Vagina (tissue), 2 donors: ENCODE measurements at regions not wholly inside any gene's neighbourhood (a gene's known extent, or its start where the extent isn't known, plus 50 kb on each side); places are given as distances from the start of the nearest gene placed in this dataset.

Experiments
- DNase-seq, 2 donors: peaks; one replicate each; pipeline ENCODE4 v3.0.0-alpha.2; 2017; ENCODE audit errors: extremely low spot score in 2 of 2
- H3K27ac ChIP-seq: fragments of 200-600 bp; sonication (generic); one replicate; pipeline ENCODE4 v1.5.1; 2019
- H3K27me3 ChIP-seq: fragments of 200-600 bp; sonication (generic); one replicate; pipeline ENCODE4 v1.5.1; 2019
- H3K36me3 ChIP-seq, 2 donors: fragments of 200-600 bp; sonication (generic); one replicate each; pipeline ENCODE4 v1.5.1; 2017 to 2019
- H3K4me1 ChIP-seq: fragments of 200-600 bp; sonication (generic); one replicate; pipeline ENCODE4 v1.5.1; 2019
- H3K4me3 ChIP-seq, 2 donors: fragments of 200-600 bp; sonication (generic); 1 replicate in 1 of 2; 2 replicates in 1 of 2; pipeline ENCODE4 v1.5.1; 2016 to 2019
- H3K9me3 ChIP-seq: fragments of 200-600 bp; sonication (generic); one replicate; pipeline ENCODE4 v1.5.1; 2019
- POLR2A ChIP-seq, 2 donors: fragments of 450-650 bp; IDR thresholded peaks; one replicate each; pipeline ENCODE4 v1.6.1; 2017; ENCODE audit warnings: antibody characterized with exemption in 2 of 2, mild to moderate bottlenecking in 2 of 2, moderate library complexity in 2 of 2
- POLR2AphosphoS5 ChIP-seq, 2 donors: sonication (generic); formaldehyde crosslinking; IDR thresholded peaks; one replicate each; pipeline ENCODE4 v1.9.0; 2017; ENCODE audit warnings: antibody characterized with exemption in 2 of 2, mild to moderate bottlenecking in 2 of 2, low read depth in 1 of 2; ENCODE audit not compliant: insufficient read depth in 1 of 2
- intact Hi-C: fragments of 100-400 bp; cut with DNase I; formaldehyde crosslinking; loops from one replicate; pipeline ENCODE4 v1.15.1; 2023
- TF ChIP-seq, protein P1 (sequence below), 3 experiments: fragments of 450-650 bp in 2 of 3; fragments of 200-600 bp in 1 of 3; sonication (generic) in 1 of 3; IDR thresholded peaks; one replicate each; pipeline ENCODE4 v1.5.1; 2017 to 2019; ENCODE audit warnings: antibody characterized with exemption in 3 of 3, mild to moderate bottlenecking in 2 of 3, moderate library complexity in 2 of 3

DNA sequence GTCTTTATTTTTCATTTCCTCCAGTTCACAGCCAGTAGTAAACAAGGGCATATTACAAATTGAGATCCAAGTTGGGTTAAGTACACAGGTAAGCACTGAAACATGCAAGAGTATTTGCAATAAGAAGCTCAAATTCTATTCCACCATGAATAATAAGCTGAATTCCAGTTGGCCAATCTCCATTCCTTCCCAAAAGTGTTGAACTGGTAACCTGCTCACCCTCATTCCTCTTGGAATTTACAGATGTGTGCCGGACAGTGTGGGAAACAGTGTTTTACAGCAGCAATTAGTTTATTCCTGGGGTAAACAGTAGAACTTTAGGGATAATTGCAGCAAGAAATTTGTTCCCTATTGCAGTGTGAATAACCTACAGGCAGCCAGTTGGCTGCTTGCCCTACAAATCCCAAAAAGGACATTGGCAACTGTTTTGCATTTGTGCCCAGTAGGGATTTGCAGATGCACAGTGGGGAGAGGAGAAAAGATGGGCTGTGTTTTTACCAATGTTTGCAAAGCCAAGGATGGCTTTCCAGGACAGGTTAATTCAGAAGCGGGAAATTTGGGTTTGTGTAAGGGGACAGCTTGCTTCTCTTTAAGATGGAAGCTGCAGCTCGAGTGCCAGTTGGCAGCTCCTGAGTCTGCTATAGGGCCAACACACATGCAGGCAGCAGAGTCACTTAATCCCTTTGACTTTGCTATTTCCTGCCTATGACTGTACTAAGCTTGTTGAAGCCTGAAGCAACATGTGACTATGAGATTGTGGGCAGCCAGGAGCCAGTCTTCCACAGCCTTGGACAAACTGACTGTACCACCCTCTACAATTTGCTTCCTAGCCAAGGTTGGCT, 318.9 kb downstream of the MAP2K6 start:
- H3K27me3 ChIP-seq: no peaks in the 10 kb centered on the region
- H3K4me3 ChIP-seq: no peak overlapping the region
- DNase-seq: no peak
- H3K36me3 ChIP-seq: no peaks in the 10 kb centered on the region
- H3K9me3 ChIP-seq: no peaks in the 10 kb centered on the region
- intact Hi-C loops: no loop called here
- TF ChIP-seq POLR2A (IDR thresholded peaks at IDR 0.05) (no peak), POLR2AphosphoS5 (IDR thresholded peaks at IDR 0.05; ENCODE audit: insufficient read depth in 1 of 2, low read depth in 1 of 2) (peak in 1 of 2 donors; percentile 75)
- H3K4me1 ChIP-seq: peaks cover 13% of the 10 kb centered on the region
- H3K27ac ChIP-seq: no peak overlapping the region

DNA sequence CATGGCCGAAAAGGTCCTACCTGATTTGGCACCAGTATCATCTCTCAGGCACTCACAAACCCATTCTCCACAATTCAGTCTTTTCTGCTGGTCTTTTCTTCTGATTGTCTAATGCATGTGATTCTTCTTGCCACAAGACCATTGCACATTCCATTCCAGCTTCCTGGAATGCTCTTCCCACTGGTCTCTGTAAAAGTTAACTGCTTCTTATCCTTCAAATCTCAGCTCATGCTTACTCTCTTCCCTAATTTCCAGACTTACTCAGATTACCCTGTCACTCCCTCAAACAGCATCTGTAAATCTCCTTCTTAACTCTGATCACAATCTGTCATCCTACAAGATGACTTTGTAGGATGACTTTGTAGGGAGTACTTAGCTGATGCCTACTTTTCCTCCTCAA, 320.2 kb downstream of the MAP2K6 start:
- Histone ChIP-seq H3K36me3 (no peaks in the 10 kb centered on the region), H3K4me1 (peaks cover 13% of the 10 kb centered on the region), H3K4me3 (no peak overlapping the region), H3K27ac (no peak overlapping the region), H3K27me3 (no peaks in the 10 kb centered on the region), H3K9me3 (no peaks in the 10 kb centered on the region)
- no peak for DNase-seq
- no peak for TF ChIP-seq POLR2AphosphoS5 (IDR thresholded peaks at IDR 0.05; ENCODE audit: insufficient read depth in 1 of 2, low read depth in 1 of 2)
- TF ChIP-seq POLR2A (IDR thresholded peaks at IDR 0.05): no peak
- TF ChIP-seq, protein P1, sequence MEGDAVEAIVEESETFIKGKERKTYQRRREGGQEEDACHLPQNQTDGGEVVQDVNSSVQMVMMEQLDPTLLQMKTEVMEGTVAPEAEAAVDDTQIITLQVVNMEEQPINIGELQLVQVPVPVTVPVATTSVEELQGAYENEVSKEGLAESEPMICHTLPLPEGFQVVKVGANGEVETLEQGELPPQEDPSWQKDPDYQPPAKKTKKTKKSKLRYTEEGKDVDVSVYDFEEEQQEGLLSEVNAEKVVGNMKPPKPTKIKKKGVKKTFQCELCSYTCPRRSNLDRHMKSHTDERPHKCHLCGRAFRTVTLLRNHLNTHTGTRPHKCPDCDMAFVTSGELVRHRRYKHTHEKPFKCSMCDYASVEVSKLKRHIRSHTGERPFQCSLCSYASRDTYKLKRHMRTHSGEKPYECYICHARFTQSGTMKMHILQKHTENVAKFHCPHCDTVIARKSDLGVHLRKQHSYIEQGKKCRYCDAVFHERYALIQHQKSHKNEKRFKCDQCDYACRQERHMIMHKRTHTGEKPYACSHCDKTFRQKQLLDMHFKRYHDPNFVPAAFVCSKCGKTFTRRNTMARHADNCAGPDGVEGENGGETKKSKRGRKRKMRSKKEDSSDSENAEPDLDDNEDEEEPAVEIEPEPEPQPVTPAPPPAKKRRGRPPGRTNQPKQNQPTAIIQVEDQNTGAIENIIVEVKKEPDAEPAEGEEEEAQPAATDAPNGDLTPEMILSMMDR (IDR thresholded peaks at IDR 0.05): no peak
- intact Hi-C loops: no loop called here

DNA sequence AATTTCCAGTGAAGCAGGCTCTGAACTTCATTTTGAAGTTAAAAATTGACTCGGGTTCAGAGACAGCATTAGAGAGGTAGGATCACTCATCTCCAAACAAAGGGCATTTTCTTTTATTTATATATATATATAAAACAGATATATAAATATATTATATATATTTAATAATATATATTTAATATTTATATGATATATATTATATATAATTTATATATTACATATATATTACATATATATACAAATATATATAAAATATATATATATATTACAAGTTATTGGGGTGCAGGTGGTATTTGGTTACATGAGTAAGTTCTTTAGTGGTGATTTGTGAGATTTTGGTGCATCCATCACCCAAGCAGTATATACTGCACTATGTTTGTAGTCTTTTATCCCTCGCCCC, 320.8 kb downstream of the MAP2K6 start:
- H3K4me3 ChIP-seq: no peak overlapping the region
- no peaks in the 10 kb centered on the region for H3K9me3 ChIP-seq
- no peaks in the 10 kb centered on the region for H3K36me3 ChIP-seq
- intact Hi-C loops: no loop called here
- H3K4me1 ChIP-seq: peaks cover 13% of the 10 kb centered on the region
- no peak overlapping the region for H3K27ac ChIP-seq
- TF ChIP-seq POLR2AphosphoS5 (IDR thresholded peaks at IDR 0.05; ENCODE audit: insufficient read depth in 1 of 2, low read depth in 1 of 2) (no peak), POLR2A (IDR thresholded peaks at IDR 0.05) (no peak)
- TF ChIP-seq, protein P1 (IDR thresholded peaks at IDR 0.05): no peak
- no peaks in the 10 kb centered on the region for H3K27me3 ChIP-seq
- DNase-seq: no peak

DNA sequence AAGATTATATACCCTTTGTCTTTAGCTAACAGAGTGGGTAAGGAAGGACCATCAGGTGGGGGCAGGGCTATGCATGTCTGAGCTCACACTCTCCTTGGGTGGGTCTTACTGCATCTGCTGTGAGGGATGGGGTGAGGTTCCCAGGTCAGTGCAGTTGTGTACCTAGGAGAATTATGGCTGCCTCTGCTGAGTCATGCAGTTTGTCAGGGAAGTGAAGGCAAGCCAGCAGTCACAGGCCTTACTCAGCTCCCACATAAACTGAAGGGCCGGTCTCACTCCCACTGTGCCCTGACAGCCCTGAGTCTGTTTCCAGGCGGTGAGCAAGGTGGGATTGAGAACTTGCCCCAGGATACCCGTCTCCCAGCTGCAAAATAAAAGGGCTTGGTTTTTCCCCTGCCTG, 328.6 kb downstream of the MAP2K6 start:
- no peak overlapping the region for H3K27ac ChIP-seq
- no peaks in the 10 kb centered on the region for H3K4me1 ChIP-seq
- no peak overlapping the region for H3K4me3 ChIP-seq
- no peaks in the 10 kb centered on the region for H3K9me3 ChIP-seq
- intact Hi-C loops: no loop called here
- DNase-seq: no peak
- TF ChIP-seq, protein P1 (IDR thresholded peaks at IDR 0.05): no peak
- TF ChIP-seq POLR2AphosphoS5 (IDR thresholded peaks at IDR 0.05; ENCODE audit: insufficient read depth in 1 of 2, low read depth in 1 of 2) (no peak), POLR2A (IDR thresholded peaks at IDR 0.05) (no peak)
- no peaks in the 10 kb centered on the region for H3K36me3 ChIP-seq
- H3K27me3 ChIP-seq: no peaks in the 10 kb centered on the region

DNA sequence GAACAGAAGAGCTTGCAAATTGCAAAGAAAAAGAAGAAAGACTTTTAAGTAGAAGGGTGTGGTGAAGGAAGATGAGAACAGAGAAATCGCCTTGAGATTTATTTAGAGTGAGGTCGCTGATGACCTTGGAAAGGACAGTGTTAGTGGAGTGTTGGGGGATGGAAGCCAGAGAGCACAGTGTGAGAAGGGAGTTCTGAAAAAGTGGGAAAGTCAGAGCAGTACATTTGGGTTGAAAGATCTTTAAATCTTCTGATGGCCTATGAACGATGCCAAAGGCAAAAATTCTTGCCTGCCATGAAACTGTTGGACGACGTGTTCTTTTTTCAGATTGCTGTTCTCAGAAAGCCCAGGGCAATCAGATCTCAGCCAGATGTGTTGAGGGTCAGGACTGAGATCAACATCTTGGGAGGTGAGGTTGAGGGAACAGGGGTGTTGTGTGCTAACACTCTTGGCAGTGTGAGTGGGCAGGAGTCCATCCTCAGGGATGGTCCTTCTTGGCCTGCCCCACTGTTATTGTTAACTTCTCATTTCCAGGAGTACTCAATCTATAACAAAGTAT, 330.1 kb downstream of the MAP2K6 start:
- Histone ChIP-seq H3K27me3 (no peaks in the 10 kb centered on the region), H3K4me3 (no peak overlapping the region), H3K4me1 (no peaks in the 10 kb centered on the region), H3K36me3 (no peaks in the 10 kb centered on the region), H3K9me3 (no peaks in the 10 kb centered on the region), H3K27ac (no peak overlapping the region)
- intact Hi-C loops: no loop called here
- TF ChIP-seq POLR2AphosphoS5 (IDR thresholded peaks at IDR 0.05; ENCODE audit: insufficient read depth in 1 of 2, low read depth in 1 of 2) (no peak), POLR2A (IDR thresholded peaks at IDR 0.05) (no peak)
- TF ChIP-seq, protein P1 (IDR thresholded peaks at IDR 0.05): no peak
- DNase-seq: no peak
